Epithelial cell of prostate (primary cell): ENCODE measurements at regions not wholly inside any gene's neighbourhood (a gene's known extent, or its start where the extent isn't known, plus 50 kb on each side); places are given as distances from the start of the nearest gene placed in this dataset.
"Not testable (repeated sequence)": the region's sequence is repeated elsewhere in the genome, so short reads cannot be mapped to it uniquely, and the experiment has no call there.

ENCODE experiments used
- DNase-seq: peaks from one replicate; pipeline ENCODE4 v3.0.0-alpha.2; 2011; ENCODE audit warnings: low read depth, low spot score
- H3K27ac ChIP-seq: fragments of 450-650 bp; 2 replicates; pipeline ENCODE4 v1.5.1; 2017; ENCODE audit warnings: mild to moderate bottlenecking

DNA sequence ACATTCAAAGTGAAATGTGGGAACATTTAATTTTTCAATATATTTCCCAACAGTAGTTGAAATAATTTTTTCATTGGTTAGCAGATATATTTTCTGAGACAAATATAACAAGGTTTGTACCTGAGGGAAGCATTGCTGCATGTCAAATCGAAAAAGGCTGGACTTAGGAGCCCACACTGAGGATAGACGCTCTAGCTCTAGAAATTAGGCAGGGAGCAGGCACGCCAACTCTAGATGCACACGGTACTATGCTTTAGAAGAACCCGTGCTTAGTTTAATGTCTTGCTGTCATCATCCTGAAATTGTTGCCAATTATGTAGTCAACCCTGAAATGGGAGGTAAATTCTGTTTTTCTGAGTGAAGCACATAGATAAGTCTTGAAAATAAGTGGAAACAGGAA is 731.1 kb upstream of the ZNF804A start:
- H3K27ac ChIP-seq, result no peak overlapping the region

GRCh38 chr2:183868153-183868552 is 730.2 kb upstream of the ZNF804A start:
- DNase-seq, result no peak
- H3K27ac ChIP-seq, result peak overlapping the region; percentile 22

More for the DNA sequence above, 731.1 kb upstream of the ZNF804A start:
- no peak for DNase-seq

DNA sequence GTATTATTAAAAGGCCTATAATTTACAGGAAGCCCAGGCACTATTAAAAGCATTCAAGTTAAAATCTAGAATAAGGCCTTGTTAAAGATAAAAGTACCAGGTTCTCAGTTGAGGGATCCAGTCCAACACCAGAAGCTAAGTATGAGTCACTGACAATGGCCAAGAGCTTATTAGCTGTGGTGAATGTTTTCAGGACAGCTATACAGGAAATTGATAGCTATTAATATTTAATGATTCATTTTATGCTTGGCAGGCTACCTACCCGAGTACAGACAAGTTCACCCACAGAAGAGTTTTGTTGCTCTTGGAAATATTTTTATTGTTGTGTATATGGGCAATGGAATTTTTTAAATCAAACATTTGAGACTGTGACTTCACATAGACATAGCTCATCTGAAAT is 729.6 kb upstream of the ZNF804A start:
- H3K27ac ChIP-seq, result peak overlapping the region; percentile 22
- peak; percentile 73 for DNase-seq

DNA sequence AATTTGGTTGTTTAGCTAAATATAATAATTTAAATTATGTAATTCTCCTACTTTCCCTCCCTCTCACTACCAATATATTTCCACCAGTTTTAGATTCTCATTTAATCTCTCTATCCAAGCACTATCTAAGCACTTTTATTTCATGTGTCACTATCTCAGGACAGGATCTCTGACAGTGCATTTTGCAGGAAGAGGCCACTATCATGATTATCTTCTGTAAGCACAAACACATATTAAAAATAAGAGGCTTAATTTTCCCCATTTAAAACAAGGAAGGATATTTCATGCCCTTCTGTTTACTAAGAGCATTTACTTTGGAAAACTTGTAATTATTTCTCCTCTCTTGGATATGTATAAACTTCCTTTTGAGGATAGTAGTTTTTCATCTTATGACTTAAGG is 726.2 kb upstream of the ZNF804A start:
- DNase-seq, result no peak
- no peak overlapping the region for H3K27ac ChIP-seq

GRCh38 chr2:183881978-183882377 is 716.4 kb upstream of the ZNF804A start:
- DNase-seq, result no peak
- H3K27ac ChIP-seq, result no peak overlapping the region

- H3K27ac ChIP-seq, result no peak overlapping the region
- no peak for DNase-seq
These were observed 705.9 kb upstream of the ZNF804A start for GRCh38 chr2:183892315-183892941.

DNA sequence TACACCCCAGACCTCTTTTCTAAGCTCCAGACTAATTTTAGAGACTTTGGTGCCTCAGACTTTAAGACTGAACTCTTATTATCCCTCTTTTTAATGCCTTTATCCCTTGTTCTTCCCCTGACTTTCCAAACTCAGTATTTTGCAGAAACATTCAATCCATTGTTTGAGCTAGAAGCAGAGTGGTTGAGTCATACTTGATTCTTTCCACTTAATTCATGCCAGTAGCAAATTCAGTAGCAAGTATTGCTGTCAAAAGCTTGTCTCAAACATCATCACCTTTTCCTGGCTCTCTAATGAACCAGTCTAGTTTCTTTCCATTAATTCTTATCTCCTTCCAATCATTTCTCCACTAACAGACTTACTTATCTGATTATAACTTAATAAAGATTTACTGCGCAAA is 699.7 kb upstream of the ZNF804A start:
- no peak for DNase-seq
- no peak overlapping the region for H3K27ac ChIP-seq

DNA sequence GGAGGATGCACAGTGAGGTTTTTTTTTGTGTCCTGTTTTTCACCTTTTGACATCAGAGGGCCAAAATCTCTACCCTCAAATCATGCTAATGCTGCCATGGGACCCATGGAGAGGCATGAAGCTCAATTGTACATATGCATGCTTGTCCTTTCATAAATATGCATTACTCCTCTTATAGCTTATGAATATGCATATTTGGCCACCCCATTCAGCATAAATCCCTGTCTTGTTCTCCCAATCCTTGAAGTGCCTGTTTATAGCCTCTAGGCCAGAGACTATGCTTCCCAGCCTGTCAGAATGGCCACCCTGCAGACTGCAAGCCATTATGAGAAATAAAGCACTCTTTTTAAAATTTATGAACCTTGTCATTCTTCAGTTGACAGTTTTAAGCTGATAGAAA is 696.4 kb upstream of the ZNF804A start:
- DNase-seq, result no peak
- no peak overlapping the region for H3K27ac ChIP-seq

DNA sequence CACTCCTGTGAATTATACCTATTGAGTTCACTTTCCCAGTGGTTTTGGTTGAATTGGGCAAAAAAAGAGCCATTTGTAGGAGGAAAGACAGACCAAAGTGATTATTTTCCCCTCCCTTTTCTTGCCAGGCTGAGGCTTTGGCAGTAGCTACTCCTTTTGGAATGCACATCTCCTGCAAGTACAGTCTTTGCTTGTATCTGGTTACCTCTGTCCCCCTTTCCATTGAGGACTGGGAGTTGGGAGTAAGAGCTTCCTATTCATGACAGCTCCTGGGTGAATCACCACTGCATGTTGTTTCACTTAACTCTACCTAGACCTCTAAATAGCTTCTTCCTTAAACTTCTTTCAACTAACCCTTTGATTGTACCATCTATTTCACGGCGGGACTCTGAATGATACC is 695.3 kb upstream of the ZNF804A start:
- no peak for DNase-seq
- no peak overlapping the region for H3K27ac ChIP-seq

DNA sequence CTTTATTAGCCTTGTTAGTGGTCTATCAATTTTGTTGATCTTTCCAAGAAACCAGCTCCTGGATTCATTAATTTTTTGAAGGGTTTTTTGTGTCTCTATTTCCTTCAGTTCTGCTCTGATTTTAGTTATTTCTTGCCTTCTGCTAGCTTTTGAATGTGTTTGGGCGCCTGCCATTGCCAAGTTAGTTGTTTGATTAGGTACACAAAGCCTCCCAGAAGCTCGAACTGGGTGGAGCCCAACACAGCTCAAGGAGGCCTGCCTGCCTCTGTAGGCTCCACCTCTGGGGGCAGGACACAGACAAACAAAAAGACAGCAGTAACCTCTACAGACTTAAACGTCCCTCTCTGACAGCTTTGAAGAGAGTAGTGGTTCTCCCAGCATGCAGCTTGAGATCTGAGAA is 682.3 kb upstream of the ZNF804A start:
- H3K27ac ChIP-seq, DNase-seq: not testable (repeated sequence)

DNA sequence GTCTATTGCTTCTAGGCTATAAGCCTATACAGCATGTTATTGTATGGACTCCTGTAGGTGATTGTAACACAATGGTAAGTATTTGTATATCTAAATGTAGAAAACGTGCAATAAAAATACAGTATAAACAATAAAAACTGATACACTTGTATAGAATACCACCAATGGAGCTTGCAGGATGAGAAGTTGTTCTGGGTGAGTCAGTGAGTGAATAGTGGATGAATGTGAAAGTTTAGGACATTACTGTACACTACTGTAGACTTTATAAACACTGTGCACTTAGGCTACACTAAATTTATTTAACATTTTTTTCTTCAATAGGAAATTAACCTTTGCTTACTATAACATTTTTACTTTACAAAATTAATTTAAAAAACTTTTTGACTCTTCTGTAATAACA is 679.2 kb upstream of the ZNF804A start:
- H3K27ac ChIP-seq, result no peak overlapping the region
- no peak for DNase-seq

GRCh38 chr2:183919926-183920325 is 678.4 kb upstream of the ZNF804A start:
- no peak overlapping the region for H3K27ac ChIP-seq
- no peak for DNase-seq

- no peak for DNase-seq
These were observed 673.0 kb upstream of the ZNF804A start for GRCh38 chr2:183925281-183925680.

GRCh38 chr2:183926433-183926832 is 671.9 kb upstream of the ZNF804A start:
- DNase-seq, result no peak
- no peak overlapping the region for H3K27ac ChIP-seq

More at GRCh38 chr2:183925281-183925680, 673.0 kb upstream of the ZNF804A start:
- H3K27ac ChIP-seq, result no peak overlapping the region

- DNase-seq, result no peak
- H3K27ac ChIP-seq, result no peak overlapping the region
These were observed 670.7 kb upstream of the ZNF804A start for GRCh38 chr2:183927406-183928325.

DNA sequence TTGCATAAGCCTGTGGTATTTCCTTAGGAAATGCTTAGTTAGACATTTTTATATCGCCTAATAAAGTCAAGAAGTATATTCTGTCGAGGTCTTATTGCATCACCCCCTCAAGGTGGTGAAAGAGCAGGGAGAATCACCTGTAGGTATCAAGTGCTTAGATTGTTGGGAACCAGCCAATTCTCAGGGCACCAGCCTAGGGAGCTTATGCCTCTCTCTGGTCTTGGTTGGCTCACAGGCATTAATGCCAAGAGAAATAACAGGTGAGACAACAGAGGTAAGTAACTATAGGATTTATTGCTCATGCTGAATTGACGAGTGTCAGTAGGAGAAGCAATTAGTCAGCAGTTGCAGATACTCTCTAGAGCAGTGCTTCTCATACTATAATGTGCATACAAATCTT is 663.3 kb upstream of the ZNF804A start:
- no peak overlapping the region for H3K27ac ChIP-seq
- peak; percentile 0 for DNase-seq

DNA sequence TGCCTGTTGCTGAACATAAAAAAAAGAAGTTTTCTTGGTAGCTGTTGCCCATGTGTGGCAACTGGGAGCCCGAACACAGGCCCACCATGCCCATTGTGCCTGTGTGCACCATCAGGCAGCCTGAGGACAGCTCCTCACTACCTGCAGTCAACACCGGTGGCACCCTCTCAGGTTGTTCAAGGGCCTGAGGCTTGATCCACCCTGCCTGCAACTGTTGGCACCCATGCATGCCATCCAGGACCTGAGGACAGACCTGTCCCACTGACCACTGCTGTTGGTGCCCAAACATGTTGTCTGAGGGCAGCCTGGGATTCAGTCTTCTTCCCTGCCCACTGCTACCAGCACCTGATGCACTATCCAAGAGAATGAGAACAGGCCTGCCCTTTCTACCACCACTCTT is 661.1 kb upstream of the ZNF804A start:
- DNase-seq, result no peak
- no peak overlapping the region for H3K27ac ChIP-seq

DNA sequence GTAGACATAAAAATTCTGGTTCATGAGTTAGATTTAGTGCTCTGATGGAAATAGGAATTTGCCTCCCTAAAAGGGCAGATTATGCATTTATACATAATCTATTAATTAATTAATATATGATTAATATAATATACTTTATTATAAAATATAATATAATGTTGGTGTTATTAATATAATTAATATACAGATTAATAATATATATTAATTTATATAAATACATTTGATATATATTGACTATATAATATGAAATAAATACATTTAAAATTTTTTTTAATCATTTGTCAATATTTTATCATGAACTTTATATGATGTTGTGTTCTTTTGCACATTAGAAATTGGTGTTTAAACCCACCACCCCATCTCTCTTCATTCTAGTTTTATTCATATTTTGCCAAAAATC is 652.1 kb upstream of the ZNF804A start:
- DNase-seq, result no peak
- no peak overlapping the region for H3K27ac ChIP-seq

- DNase-seq, result no peak
- no peak overlapping the region for H3K27ac ChIP-seq
These were observed 649.5 kb upstream of the ZNF804A start for GRCh38 chr2:183948861-183949260.

GRCh38 chr2:183950673-183951072 is 647.7 kb upstream of the ZNF804A start:
- H3K27ac ChIP-seq, result no peak overlapping the region
- DNase-seq, result no peak

DNA sequence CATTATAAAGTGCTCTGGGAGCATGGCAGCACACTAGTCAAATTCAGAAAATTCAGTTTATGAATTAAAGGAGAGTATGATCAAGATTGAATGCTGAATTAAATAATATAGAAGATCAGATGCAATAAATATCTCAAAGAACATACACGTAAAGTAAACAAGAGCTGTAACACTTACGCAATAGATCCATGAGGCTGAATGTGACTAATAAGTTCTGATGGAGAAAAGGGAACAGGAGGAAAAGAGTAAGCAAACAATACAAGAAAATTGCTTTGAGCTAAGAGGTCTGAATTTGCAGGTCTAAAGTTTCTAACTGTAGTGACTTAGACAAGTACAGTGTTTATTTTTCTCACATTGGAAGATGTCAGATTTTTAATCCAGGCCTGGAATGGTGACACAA is 646.7 kb upstream of the ZNF804A start:
- peak; percentile 6 for DNase-seq
- no peak overlapping the region for H3K27ac ChIP-seq

GRCh38 chr2:183952741-183953140 is 645.6 kb upstream of the ZNF804A start:
- DNase-seq, result no peak
- H3K27ac ChIP-seq, result no peak overlapping the region
